LNCAP (cell line): ENCODE measurements at regions not wholly inside any gene's neighbourhood (a gene's known extent, or its start where the extent isn't known, plus 50 kb on each side); places are given as distances from the start of the nearest gene placed in this dataset.

Source experiments
- CTCF ChIP-seq: fragments of 450-650 bp; IDR thresholded peaks from 2 replicates; pipeline ENCODE4 v1.5.1; 2017; ENCODE audit warnings: mild to moderate bottlenecking

- no peak for TF ChIP-seq CTCF
Observed at GRCh38 chr2:150351922-150352321, 135.5 kb downstream of the RND3 start.

- no peak for TF ChIP-seq CTCF
Observed at GRCh38 chr2:150350500-150350899, 137.0 kb downstream of the RND3 start.

- TF ChIP-seq CTCF = no peak
Observed at GRCh38 chr2:150346806-150347205, 140.7 kb downstream of the RND3 start.

GRCh38 chr2:150341982-150342680 is 145.3 kb downstream of the RND3 start:
- TF ChIP-seq CTCF = no peak

GRCh38 chr2:150339951-150340350 is 147.5 kb downstream of the RND3 start:
- no peak for TF ChIP-seq CTCF

- TF ChIP-seq CTCF = no peak
Observed at GRCh38 chr2:150339282-150339681, 148.2 kb downstream of the RND3 start.

GRCh38 chr2:150335596-150335995 is 151.9 kb downstream of the RND3 start:
- TF ChIP-seq CTCF = no peak

- no peak for TF ChIP-seq CTCF
Observed at GRCh38 chr2:150332383-150332782, 155.1 kb downstream of the RND3 start.
